ENCODE measurements at regions not wholly inside any gene's neighbourhood (a gene's known extent, or its start where the extent isn't known, plus 50 kb on each side); places are given as distances from the start of the nearest gene placed in this dataset.

DNA sequence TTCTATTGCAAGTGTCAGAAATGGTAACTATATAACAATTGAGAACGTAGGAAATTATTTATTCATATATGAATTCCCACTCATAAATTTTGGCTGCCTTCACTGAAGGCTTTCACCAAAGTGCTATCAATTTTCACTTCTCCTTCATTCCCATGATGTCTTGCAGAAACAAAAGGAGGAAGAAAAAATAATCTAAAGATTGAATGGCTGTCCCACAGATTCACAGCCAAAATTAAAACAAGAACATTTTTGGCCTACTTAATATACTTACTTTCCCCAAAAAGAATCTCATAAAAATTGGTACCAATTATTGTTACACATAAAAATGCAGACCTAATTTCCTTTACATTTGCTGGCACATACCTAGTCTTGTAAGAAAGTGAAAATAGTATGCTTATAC lies 616.1 kb downstream of the CD109 start:
- CTCF ChIA-PET, result no interaction called here
- DNase-seq (no peak), ATAC-seq (ENCODE audit: low read depth) (no peak)
- no peaks in the 10 kb centered on the region for H3K79me2 ChIP-seq (ENCODE audit: control insufficient read depth, insufficient read depth, low read length)
- POLR2A ChIA-PET, result no interaction called here
- TF ChIP-seq EZH2 (IDR thresholded peaks at IDR 0.05; ENCODE audit: borderline replicate concordance, insufficient read depth, low read depth, low read length, poor library complexity, severe bottlenecking) (no peak), CTCF (IDR thresholded peaks at IDR 0.05) (no peak)
- H3K4me2 ChIP-seq (replicated peaks; ENCODE audit: low read depth, low read length, poor library complexity, severe bottlenecking), result no peak overlapping the region
- H3K4me3 Mint-ChIP-seq, result no peak overlapping the region
- no CpG with 5 or more reads among the region's 1 CpG for WGBS (ENCODE audit: insufficient coverage)
- no peaks in the 10 kb centered on the region for H3K9me3 Mint-ChIP-seq (ENCODE audit: insufficient read depth)
- H3K27me3 ChIP-seq (replicated peaks in 1 of 4; ENCODE audit: control extremely low read depth in 1 of 4, control insufficient read depth in 3 of 4, insufficient read depth in 4 of 4, low read length in 3 of 4), result no peaks in the 10 kb centered on the region
- H3K27ac ChIP-seq (ENCODE audit: low read length in 2 of 2), result no peak overlapping the region
- H3K36me3 ChIP-seq (replicated peaks in 1 of 2; ENCODE audit: control extremely low read depth in 1 of 2, control insufficient read depth in 1 of 2, extremely low read depth in 1 of 2, insufficient read depth in 2 of 2, low read length in 1 of 2), result no peaks in the 10 kb centered on the region
- H2AFZ ChIP-seq (ENCODE audit: insufficient read depth, low read depth, low read length, poor library complexity, severe bottlenecking), result no peak overlapping the region
- no peaks in the 10 kb centered on the region for H3K4me1 ChIP-seq (ENCODE audit: control insufficient read depth in 2 of 2, insufficient read depth in 2 of 2, low read length in 2 of 2)
- no peak overlapping the region for H3K9ac ChIP-seq (ENCODE audit: low read length)
- H3K4me1 Mint-ChIP-seq, result no peaks in the 10 kb centered on the region
- no peak overlapping the region for H3K4me3 ChIP-seq (ENCODE audit: control extremely low read depth in 1 of 5, extremely low read depth in 1 of 5, insufficient read depth in 1 of 5, low read depth in 2 of 5, low read length in 4 of 5)
- H3K27ac Mint-ChIP-seq, result no peak overlapping the region
- no peaks in the 10 kb centered on the region for H4K20me1 ChIP-seq (ENCODE audit: control insufficient read depth, insufficient read depth, low read length, poor library complexity, severe bottlenecking)
- H3K27me3 Mint-ChIP-seq, result no peaks in the 10 kb centered on the region
- intact Hi-C loops (cut with micrococcal nuclease), result no loop called here
- no peaks in the 10 kb centered on the region for H3K9me3 ChIP-seq (ENCODE audit: control extremely low read depth in 1 of 3, control insufficient read depth in 2 of 3, insufficient read depth in 1 of 3, low read length in 2 of 3)

DNA sequence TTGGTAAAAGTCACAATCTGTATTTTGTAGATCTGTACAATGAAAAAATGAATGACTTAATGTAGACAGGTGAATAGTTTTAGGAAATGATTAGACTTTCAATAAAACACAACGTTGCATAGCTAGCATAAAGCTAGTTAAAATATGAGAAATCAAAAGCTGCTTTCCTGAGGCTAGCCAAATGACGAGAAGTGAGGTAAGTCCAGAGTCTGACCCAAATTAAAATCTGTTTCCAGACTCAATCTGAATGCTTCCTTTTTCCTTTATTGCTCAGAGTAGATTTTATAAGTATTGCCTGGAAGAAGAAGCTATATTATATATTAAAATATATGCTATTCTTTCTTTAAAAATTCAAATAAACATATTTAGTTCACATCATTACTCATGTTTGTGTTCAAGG lies 615.4 kb downstream of the CD109 start:
- ChIA-PET POLR2A (no interaction called here), CTCF (no interaction called here)
- H3K4me3 ChIP-seq (ENCODE audit: control extremely low read depth in 1 of 5, extremely low read depth in 1 of 5, insufficient read depth in 1 of 5, low read depth in 2 of 5, low read length in 4 of 5), result no peak overlapping the region
- Mint-ChIP-seq H3K4me1 (no peaks in the 10 kb centered on the region), H3K27me3 (no peaks in the 10 kb centered on the region), H3K27ac (no peak overlapping the region), H3K9me3 (ENCODE audit: insufficient read depth) (no peaks in the 10 kb centered on the region), H3K4me3 (no peak overlapping the region)
- H3K9ac ChIP-seq (ENCODE audit: low read length), result no peak overlapping the region
- no peak for DNase-seq
- H3K9me3 ChIP-seq (ENCODE audit: control extremely low read depth in 1 of 3, control insufficient read depth in 2 of 3, insufficient read depth in 1 of 3, low read length in 2 of 3), result no peaks in the 10 kb centered on the region
- H3K79me2 ChIP-seq (ENCODE audit: control insufficient read depth, insufficient read depth, low read length), result no peaks in the 10 kb centered on the region
- no peak for ATAC-seq (ENCODE audit: low read depth)
- H4K20me1 ChIP-seq (ENCODE audit: control insufficient read depth, insufficient read depth, low read length, poor library complexity, severe bottlenecking), result no peaks in the 10 kb centered on the region
- intact Hi-C loops (cut with micrococcal nuclease), result no loop called here
- H3K27me3 ChIP-seq (replicated peaks in 1 of 4; ENCODE audit: control extremely low read depth in 1 of 4, control insufficient read depth in 3 of 4, insufficient read depth in 4 of 4, low read length in 3 of 4), result no peaks in the 10 kb centered on the region
- no peaks in the 10 kb centered on the region for H3K4me1 ChIP-seq (ENCODE audit: control insufficient read depth in 2 of 2, insufficient read depth in 2 of 2, low read length in 2 of 2)
- no peak for TF ChIP-seq EZH2 (IDR thresholded peaks at IDR 0.05; ENCODE audit: borderline replicate concordance, insufficient read depth, low read depth, low read length, poor library complexity, severe bottlenecking)
- TF ChIP-seq CTCF (IDR thresholded peaks at IDR 0.05), result no peak
- WGBS (ENCODE audit: insufficient coverage), result no CpG with 5 or more reads among the region's 2 CpGs
- no peak overlapping the region for H2AFZ ChIP-seq (ENCODE audit: insufficient read depth, low read depth, low read length, poor library complexity, severe bottlenecking)
- no peaks in the 10 kb centered on the region for H3K36me3 ChIP-seq (replicated peaks in 1 of 2; ENCODE audit: control extremely low read depth in 1 of 2, control insufficient read depth in 1 of 2, extremely low read depth in 1 of 2, insufficient read depth in 2 of 2, low read length in 1 of 2)
- no peak overlapping the region for H3K27ac ChIP-seq (ENCODE audit: low read length in 2 of 2)
- H3K4me2 ChIP-seq (replicated peaks; ENCODE audit: low read depth, low read length, poor library complexity, severe bottlenecking), result no peak overlapping the region
